Osteoblast (primary cell): ENCODE measurements at regions not wholly inside any gene's neighbourhood (a gene's known extent, or its start where the extent isn't known, plus 50 kb on each side); places are given as distances from the start of the nearest gene placed in this dataset.

ENCODE experiments used
- DNase-seq: peaks from one replicate; pipeline ENCODE4 v3.0.0; 2011; ENCODE audit warnings: low spot score, mixed read lengths; ENCODE audit not compliant: insufficient read length; ENCODE audit errors: missing footprints
- H2AFZ ChIP-seq: 2 replicates; pipeline ENCODE4 v1.6.0; 2011; ENCODE audit warnings: mild to moderate bottlenecking, low read length
- H3K27ac ChIP-seq: 2 replicates; pipeline ENCODE4 v1.5.1; 2011; ENCODE audit warnings: mild to moderate bottlenecking, low read depth, low read length, moderate library complexity
- H3K27me3 ChIP-seq: 2 replicates; pipeline ENCODE4 v1.6.0; 2012; ENCODE audit warnings: mild to moderate bottlenecking, control low read depth, inconsistent platforms, low read length, moderate library complexity; ENCODE audit not compliant: insufficient read depth
- H3K36me3 ChIP-seq: 2 replicates; pipeline ENCODE4 v1.5.1; 2011; ENCODE audit warnings: mild to moderate bottlenecking, low read length, control low read depth, moderate library complexity; ENCODE audit not compliant: insufficient read depth
- H3K4me1 ChIP-seq: 2 replicates; pipeline ENCODE4 v1.5.1; 2011; ENCODE audit warnings: mild to moderate bottlenecking, low read length, control low read depth, moderate library complexity; ENCODE audit not compliant: insufficient read depth
- H3K4me2 ChIP-seq: 2 replicates; pipeline ENCODE4 v1.6.0; 2011; ENCODE audit warnings: mild to moderate bottlenecking, low read length; ENCODE audit not compliant: insufficient read depth
- H3K4me3 ChIP-seq: fragments of 200-600 bp; sonication (generic); 3 replicates; pipeline ENCODE4 v1.5.1; 2012; ENCODE audit warnings: mild to moderate bottlenecking, low read length, inconsistent platforms; ENCODE audit not compliant: insufficient read depth
- H3K79me2 ChIP-seq: 2 replicates; pipeline ENCODE4 v1.6.0; 2012; ENCODE audit warnings: mild to moderate bottlenecking, low read length, control low read depth, inconsistent platforms; ENCODE audit not compliant: insufficient read depth
- H3K9me3 ChIP-seq: 2 replicates; pipeline ENCODE4 v1.5.1; 2011; ENCODE audit warnings: low read depth, low read length, control low read depth
- H4K20me1 ChIP-seq: 2 replicates; pipeline ENCODE4 v1.6.0; 2012; ENCODE audit warnings: mild to moderate bottlenecking, low read length, control low read depth; ENCODE audit not compliant: insufficient read depth
- CTCF ChIP-seq: IDR thresholded peaks from 2 replicates; pipeline ENCODE4 v1.5.1; 2011; ENCODE audit warnings: mild to moderate bottlenecking, low read depth, low read length, moderate library complexity; ENCODE audit errors: extremely low read depth

- Histone ChIP-seq H3K36me3 (no peaks in the 10 kb centered on the region), H3K4me3 (peak overlapping the region; percentile 0), H3K27ac (peak overlapping the region; percentile 3), H4K20me1 (peaks cover 4% of the 10 kb centered on the region), H3K9me3 (no peaks in the 10 kb centered on the region), H3K4me2 (peak overlapping the region; percentile 47), H2AFZ (no peak overlapping the region), H3K79me2 (no peaks in the 10 kb centered on the region), H3K4me1 (peaks cover 37% of the 10 kb centered on the region), H3K27me3 (no peaks in the 10 kb centered on the region)
- no peak for TF ChIP-seq CTCF
- no peak for DNase-seq
Observed at GRCh38 chr6:5941188-5941587, 65.5 kb downstream of the NRN1 start.

- Histone ChIP-seq H3K4me3 (no peak overlapping the region), H3K27me3 (no peaks in the 10 kb centered on the region), H3K27ac (no peak overlapping the region), H3K4me1 (peaks cover 41% of the 10 kb centered on the region), H2AFZ (no peak overlapping the region), H3K79me2 (no peaks in the 10 kb centered on the region), H3K9me3 (no peaks in the 10 kb centered on the region), H3K36me3 (no peaks in the 10 kb centered on the region), H3K4me2 (no peak overlapping the region), H4K20me1 (peaks cover 4% of the 10 kb centered on the region)
- no peak for TF ChIP-seq CTCF
- no peak for DNase-seq
Observed at GRCh38 chr6:5938934-5939333, 67.8 kb downstream of the NRN1 start.

- H3K79me2 ChIP-seq: no peaks in the 10 kb centered on the region
- no peak for TF ChIP-seq CTCF
- H2AFZ ChIP-seq: no peak overlapping the region
- no peaks in the 10 kb centered on the region for H3K36me3 ChIP-seq
- H3K27ac ChIP-seq: no peak overlapping the region
- H3K27me3 ChIP-seq: no peaks in the 10 kb centered on the region
- DNase-seq: peak; percentile 5
- no peak overlapping the region for H3K4me3 ChIP-seq
- peaks cover 4% of the 10 kb centered on the region for H4K20me1 ChIP-seq
- no peak overlapping the region for H3K4me2 ChIP-seq
- no peaks in the 10 kb centered on the region for H3K9me3 ChIP-seq
- H3K4me1 ChIP-seq: peaks cover 41% of the 10 kb centered on the region
Observed at GRCh38 chr6:5937936-5938706, 68.6 kb downstream of the NRN1 start.

- Histone ChIP-seq H3K4me2 (peak overlapping the region; percentile 79), H3K4me1 (peaks cover 38% of the 10 kb centered on the region), H3K27me3 (no peaks in the 10 kb centered on the region), H4K20me1 (peaks cover 4% of the 10 kb centered on the region), H3K4me3 (no peak overlapping the region), H3K36me3 (no peaks in the 10 kb centered on the region), H2AFZ (no peak overlapping the region), H3K9me3 (no peaks in the 10 kb centered on the region), H3K79me2 (no peaks in the 10 kb centered on the region), H3K27ac (no peak overlapping the region)
- DNase-seq: no peak
- TF ChIP-seq CTCF: no peak
Observed at GRCh38 chr6:5937169-5937909, 69.4 kb downstream of the NRN1 start.
